T-helper 2 cell treated with Interferon-gamma antibody and Interleukin-4, amounts not matched to agents 100 ng/mL and 5 ng/mL, for 36 hours (primary cell): ENCODE measurements at regions not wholly inside any gene's neighbourhood (a gene's known extent, or its start where the extent isn't known, plus 50 kb on each side); places are given as distances from the start of the nearest gene placed in this dataset.
"Not testable (repeated sequence)": the region's sequence is repeated elsewhere in the genome, so short reads cannot be mapped to it uniquely, and the experiment has no call there.

ENCODE experiments used
- intact Hi-C: fragments of 100-400 bp; cut with micrococcal nuclease; formaldehyde crosslinking; loops from one replicate; pipeline ENCODE4 v1.15.1; 2023

- intact Hi-C loops: no loop called here
Observed at GRCh38 chr1:38670544-38671122, 188.9 kb downstream of the RRAGC start.

GRCh38 chr1:38667626-38668025, 191.9 kb downstream of the RRAGC start:
- intact Hi-C loops: no loop called here

GRCh38 chr1:38662126-38662525, 197.4 kb downstream of the RRAGC start:
- intact Hi-C loops: no loop called here

- intact Hi-C loops: no loop called here
Observed at GRCh38 chr1:38658883-38659282, 200.7 kb downstream of the RRAGC start.

- intact Hi-C loops: no loop called here
Observed at GRCh38 chr1:38657873-38658272, 201.7 kb downstream of the RRAGC start.

- intact Hi-C loops: no loop called here
Observed at GRCh38 chr1:38657207-38657840, 202.2 kb downstream of the RRAGC start.

- intact Hi-C loops: no loop called here
Observed at GRCh38 chr1:38656726-38657125, 202.8 kb downstream of the RRAGC start.

GRCh38 chr1:38652217-38652616, 207.4 kb downstream of the RRAGC start:
- intact Hi-C loops: no loop called here

- intact Hi-C loops: no loop called here
Observed at GRCh38 chr1:38651669-38652068, 207.9 kb downstream of the RRAGC start.

GRCh38 chr1:38648417-38648816, 211.2 kb downstream of the RRAGC start:
- intact Hi-C loops: no loop called here

- intact Hi-C loops: not testable (repeated sequence)
Observed at GRCh38 chr1:38647341-38647740, 212.2 kb downstream of the RRAGC start.

- intact Hi-C loops: no loop called here
Observed at GRCh38 chr1:38644092-38644491, 215.5 kb downstream of the RRAGC start.

- intact Hi-C loops: no loop called here
Observed at GRCh38 chr1:38641661-38642060, 217.9 kb downstream of the RRAGC start.

GRCh38 chr1:38640371-38640770, 219.2 kb downstream of the RRAGC start:
- intact Hi-C loops: no loop called here

GRCh38 chr1:38628241-38628640, 231.3 kb downstream of the RRAGC start:
- intact Hi-C loops: no loop called here

GRCh38 chr1:38625939-38626338, 233.6 kb downstream of the RRAGC start:
- intact Hi-C loops: no loop called here

GRCh38 chr1:38624336-38625039, 235.1 kb downstream of the RRAGC start:
- intact Hi-C loops: no loop called here

GRCh38 chr1:38623529-38623928, 236.0 kb downstream of the RRAGC start:
- intact Hi-C loops: no loop called here

- intact Hi-C loops: no loop called here
Observed at GRCh38 chr1:38622197-38622596, 237.4 kb downstream of the RRAGC start.

- intact Hi-C loops: no loop called here
Observed at GRCh38 chr1:38616846-38617245, 242.7 kb downstream of the RRAGC start.

- intact Hi-C loops: no loop called here
Observed at GRCh38 chr1:38615680-38616079, 243.9 kb downstream of the RRAGC start.

GRCh38 chr1:38614861-38615260, 244.7 kb downstream of the RRAGC start:
- intact Hi-C loops: no loop called here

- intact Hi-C loops: no loop called here
Observed at GRCh38 chr1:38613996-38614395, 245.6 kb downstream of the RRAGC start.
